A549 (cell line): ENCODE measurements at regions not wholly inside any gene's neighbourhood (a gene's known extent, or its start where the extent isn't known, plus 50 kb on each side); places are given as distances from the start of the nearest gene placed in this dataset.

Experiments
- ATAC-seq, 2 experiments: fragments of 200-7000 bp in 1 of 2; fragments of >200 bp in 1 of 2; cut with Nextera tagmentation in 1 of 2; cut with Tn5 transposase in 1 of 2; 3 replicates each; pipeline versions ENCODE4 v1.8.0 to v1.9.1; 2018 to 2020; ENCODE audit warnings: mild to moderate bottlenecking in 1 of 2, moderate library complexity in 1 of 2
- CTCF ChIA-PET: fragments of 300-600 bp; sonication (Branson Sonifier 250); formaldehyde crosslinking; extraction: SDS; loops from one replicate; lab custom pipeline; 2021; ENCODE audit warnings: antibody characterized with exemption, inconsistent platforms; lab: Yijun Ruan, JAX
- POLR2A ChIA-PET: fragments of 350-600 bp; formaldehyde crosslinking; extraction: SDS; loops from one replicate; lab custom pipeline; 2021; ENCODE audit warnings: antibody characterized with exemption, inconsistent platforms; lab: Yijun Ruan, JAX
- DNase-seq, 2 experiments: peaks; one replicate each; pipeline versions ENCODE4 v3.0.0 to v3.0.0-alpha.2; 2011 to 2016; ENCODE audit warnings: low read depth in 1 of 2, low spot score in 1 of 2
- FAIRE-seq: peaks from 2 replicates; lab custom pipeline; 2011; peaks lifted over from hg19 to GRCh38; lab: Jason Lieb, UNC
- H3K27ac ChIP-seq, 2 experiments: fragments of >200 bp; sonication (Bioruptor Twin); formaldehyde crosslinking; 3 replicates each; pipeline ENCODE4 v1.5.1; 2016 to 2017
- H3K4me1 ChIP-seq: fragments of >200 bp; sonication (Bioruptor Twin); formaldehyde crosslinking; 3 replicates; pipeline ENCODE4 v1.6.1; 2016
- H3K4me2 ChIP-seq: fragments of >200 bp; sonication (Bioruptor Twin); formaldehyde crosslinking; 3 replicates; pipeline ENCODE4 v1.6.1; 2016
- H3K4me3 ChIP-seq: fragments of >200 bp; sonication (Bioruptor Twin); formaldehyde crosslinking; 3 replicates; pipeline ENCODE4 v1.5.1; 2016
- H3K9me3 ChIP-seq: fragments of >200 bp; sonication (Bioruptor Twin); formaldehyde crosslinking; 3 replicates; pipeline ENCODE4 v1.6.1; 2016
- CBX2 ChIP-seq: fragments of 200-600 bp; sonication (generic); IDR thresholded peaks from 2 replicates; pipeline ENCODE4 v1.6.1; 2016; ENCODE audit warnings: low read depth, mild to moderate bottlenecking, borderline replicate concordance
- CEBPB ChIP-seq, 2 experiments: fragments of >200 bp in 1 of 2; sonication (Bioruptor Twin) in 1 of 2; formaldehyde crosslinking in 1 of 2; IDR thresholded peaks; 2 replicates each; pipeline ENCODE4 v1.6.1; 2012 to 2016
- EHMT2 ChIP-seq: fragments of 200-600 bp; sonication (generic); IDR thresholded peaks from 2 replicates; pipeline ENCODE4 v1.6.1; 2016; ENCODE audit warnings: antibody characterized with exemption, low read depth, mild to moderate bottlenecking, moderate library complexity
- EP300 ChIP-seq, 2 experiments: fragments of >200 bp; sonication (Bioruptor Twin); formaldehyde crosslinking; IDR thresholded peaks; 2 replicates in 1 of 2; 3 replicates in 1 of 2; pipeline ENCODE4 v1.6.1; 2016 to 2017
- FOSB ChIP-seq: fragments of 250-450 bp; sonication (Bioruptor Pico); IDR thresholded peaks from 2 replicates; pipeline ENCODE4 v1.5.0; 2020; ENCODE audit warnings: mild to moderate bottlenecking, moderate library complexity
- FOXS1 ChIP-seq: fragments of 250-450 bp; sonication (Bioruptor Pico); IDR thresholded peaks from 2 replicates; pipeline ENCODE4 v1.5.0; 2020; ENCODE audit warnings: mild to moderate bottlenecking, moderate library complexity
- HEYL ChIP-seq: fragments of 250-450 bp; sonication (Bioruptor Pico); IDR thresholded peaks from 2 replicates; pipeline ENCODE4 v1.8.0; 2021; ENCODE audit warnings: mild to moderate bottlenecking, moderate library complexity
- HOXA7 ChIP-seq: fragments of 250-450 bp; sonication (Bioruptor Pico); IDR thresholded peaks from 2 replicates; pipeline ENCODE4 v1.5.0; 2020; ENCODE audit warnings: mild to moderate bottlenecking, moderate library complexity
- KDM5A ChIP-seq: fragments of 200-600 bp; sonication (generic); IDR thresholded peaks from 2 replicates; pipeline ENCODE4 v1.6.1; 2016; ENCODE audit warnings: antibody characterized with exemption, mild to moderate bottlenecking
- MAFK ChIP-seq: fragments of 450-650 bp; IDR thresholded peaks from 2 replicates; pipeline ENCODE4 v1.6.1; 2014; ENCODE audit not compliant: partially characterized antibody
- NPAS2 ChIP-seq: fragments of 250-450 bp; sonication (Bioruptor Pico); IDR thresholded peaks from 2 replicates; pipeline ENCODE4 v1.8.0; 2022; ENCODE audit warnings: mild to moderate bottlenecking, moderate library complexity, borderline replicate concordance
- POLR2A ChIP-seq: IDR thresholded peaks from 2 replicates; pipeline ENCODE4 v1.6.1; 2012; ENCODE audit warnings: mild to moderate bottlenecking, low read length
- RARB ChIP-seq: fragments of 250-450 bp; sonication (Bioruptor Pico); IDR thresholded peaks from 2 replicates; pipeline ENCODE4 v1.8.0; 2021; ENCODE audit warnings: mild to moderate bottlenecking, moderate library complexity
- RCOR1 ChIP-seq: fragments of 150-350 bp; IDR thresholded peaks from 2 replicates; pipeline ENCODE4 v1.6.1; 2014; ENCODE audit warnings: antibody characterized with exemption, low read length, low read depth
- RFX5 ChIP-seq: fragments of 450-650 bp; IDR thresholded peaks from 2 replicates; pipeline ENCODE4 v1.7.1; 2014; ENCODE audit warnings: antibody characterized with exemption, mild to moderate bottlenecking, moderate library complexity
- RNF2 ChIP-seq: fragments of 200-600 bp; sonication (generic); IDR thresholded peaks from 2 replicates; pipeline ENCODE4 v1.6.1; 2016; ENCODE audit warnings: low read depth, mild to moderate bottlenecking, antibody characterized with exemption, moderate library complexity, borderline replicate concordance
- SMC3 ChIP-seq: fragments of >200 bp; sonication (Bioruptor Twin); formaldehyde crosslinking; IDR thresholded peaks from 3 replicates; pipeline ENCODE4 v1.6.1; 2018; ENCODE audit warnings: inconsistent platforms
- TFCP2L1 ChIP-seq: fragments of 250-450 bp; sonication (Bioruptor Pico); IDR thresholded peaks from 2 replicates; pipeline ENCODE4 v1.5.0; 2021; ENCODE audit warnings: mild to moderate bottlenecking
- ZC3H11A ChIP-seq: fragments of 450-650 bp; IDR thresholded peaks from 2 replicates; pipeline ENCODE4 v1.6.1; 2014; ENCODE audit warnings: antibody characterized with exemption, mild to moderate bottlenecking
- ZSCAN20 ChIP-seq: fragments of 250-450 bp; sonication (Bioruptor Pico); IDR thresholded peaks from 2 replicates; pipeline ENCODE4 v1.8.0; 2022; ENCODE audit warnings: mild to moderate bottlenecking, moderate library complexity
- WGBS: methylation state at CpG from one replicate; pipeline ENCODE4 v1.1.6; 2017; ENCODE audit errors: missing lambda C conversion rate; 5-methylcytosine and 5-hydroxymethylcytosine counted together
- TF ChIP-seq, protein P1 (sequence below): fragments of 250-450 bp; sonication (Bioruptor Pico); IDR thresholded peaks from 2 replicates; pipeline ENCODE4 v1.5.0; 2021; ENCODE audit warnings: mild to moderate bottlenecking, moderate library complexity, borderline replicate concordance
- TF ChIP-seq, protein P2 (sequence below): fragments of >200 bp; sonication (Bioruptor Twin); formaldehyde crosslinking; IDR thresholded peaks from 3 replicates; pipeline ENCODE4 v1.5.1; 2016
- TF ChIP-seq, protein P3 (sequence below): fragments of 250-450 bp; sonication (Bioruptor Pico); IDR thresholded peaks from 2 replicates; pipeline ENCODE4 v1.5.0; 2020; ENCODE audit warnings: low read depth, mild to moderate bottlenecking, moderate library complexity
- TF ChIP-seq, protein P4 (sequence below): IDR thresholded peaks from 2 replicates; pipeline ENCODE4 v1.6.1; 2012; ENCODE audit warnings: low read depth, borderline replicate concordance

DNA sequence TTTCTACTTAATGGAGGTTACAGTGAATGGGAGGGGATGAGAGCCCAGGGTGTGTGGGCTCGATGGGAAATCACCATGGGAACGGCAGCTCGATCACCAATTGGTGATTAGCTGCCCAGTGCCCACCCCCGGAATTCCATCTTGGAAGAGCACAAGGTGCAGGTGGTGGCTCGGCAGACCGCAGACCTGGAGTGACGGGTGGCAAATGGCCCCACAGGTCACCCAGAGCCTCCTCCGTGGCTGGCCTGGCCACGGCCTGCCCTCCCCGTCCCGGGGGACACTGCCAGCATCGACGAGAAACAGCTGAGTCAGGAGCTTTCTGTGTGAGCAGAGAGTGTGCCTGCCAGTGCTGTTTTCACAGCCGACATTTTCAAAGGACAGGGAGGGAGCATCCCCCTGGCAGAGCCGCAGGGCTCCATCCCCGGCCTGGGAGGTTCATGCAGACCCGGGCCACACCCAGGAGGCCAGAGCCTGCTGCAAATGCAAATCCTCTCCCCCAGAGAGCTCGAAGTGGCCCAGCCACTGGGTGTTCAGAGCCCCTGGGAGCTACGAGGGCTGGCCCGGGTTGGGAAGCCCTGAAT lies 176.4 kb upstream of the MYT1L start:
- H3K4me2 ChIP-seq = no peak overlapping the region
- H3K27ac ChIP-seq = no peak overlapping the region
- H3K9me3 ChIP-seq = no peaks in the 10 kb centered on the region
- no peak for ATAC-seq
- DNase-seq = no peak
- ChIA-PET POLR2A (no interaction called here), CTCF (no interaction called here)
- no peak overlapping the region for H3K4me3 ChIP-seq
- 21% methylated on average over 12 of the region's 20 CpGs for WGBS
- FAIRE-seq = no peak
- H3K4me1 ChIP-seq = no peaks in the 10 kb centered on the region
- TF ChIP-seq POLR2A (no peak), MAFK (peak; percentile 67), EP300 (IDR thresholded peaks at IDR 0.05) (no peak), RCOR1 (no peak), EHMT2 (no peak), SMC3 (no peak)
- TF ChIP-seq, protein P1, sequence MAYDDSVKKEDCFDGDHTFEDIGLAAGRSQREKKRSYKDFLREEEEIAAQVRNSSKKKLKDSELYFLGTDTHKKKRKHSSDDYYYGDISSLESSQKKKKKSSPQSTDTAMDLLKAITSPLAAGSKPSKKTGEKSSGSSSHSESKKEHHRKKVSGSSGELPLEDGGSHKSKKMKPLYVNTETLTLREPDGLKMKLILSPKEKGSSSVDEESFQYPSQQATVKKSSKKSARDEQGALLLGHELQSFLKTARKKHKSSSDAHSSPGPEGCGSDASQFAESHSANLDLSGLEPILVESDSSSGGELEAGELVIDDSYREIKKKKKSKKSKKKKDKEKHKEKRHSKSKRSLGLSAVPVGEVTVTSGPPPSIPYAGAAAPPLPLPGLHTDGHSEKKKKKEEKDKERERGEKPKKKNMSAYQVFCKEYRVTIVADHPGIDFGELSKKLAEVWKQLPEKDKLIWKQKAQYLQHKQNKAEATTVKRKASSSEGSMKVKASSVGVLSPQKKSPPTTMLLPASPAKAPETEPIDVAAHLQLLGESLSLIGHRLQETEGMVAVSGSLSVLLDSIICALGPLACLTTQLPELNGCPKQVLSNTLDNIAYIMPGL (CRISPR knock-in tag) = no peak

DNA sequence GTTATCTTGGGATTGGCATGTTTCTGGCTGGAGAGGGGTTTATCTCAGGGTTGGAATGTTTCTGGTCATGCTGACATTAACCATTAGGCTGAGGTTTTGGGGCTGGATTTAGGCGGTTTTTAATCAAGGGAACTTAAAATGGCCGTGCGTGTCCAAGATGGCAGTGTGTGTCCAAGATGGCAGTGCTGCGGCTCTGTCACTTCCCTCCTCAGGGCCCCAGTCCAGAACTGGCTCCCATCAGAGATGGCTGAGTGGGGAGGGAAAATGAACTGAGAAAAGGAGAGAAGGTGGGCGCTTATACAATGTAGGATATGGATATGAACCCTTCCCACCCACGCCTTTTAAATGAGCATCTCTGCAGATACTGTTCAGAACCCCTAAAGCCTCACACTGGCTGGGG lies 175.5 kb upstream of the MYT1L start:
- Histone ChIP-seq H3K27ac (no peak overlapping the region), H3K4me1 (no peaks in the 10 kb centered on the region), H3K4me2 (no peak overlapping the region)
- ChIA-PET CTCF (no interaction called here), POLR2A (no interaction called here)
- FAIRE-seq (no peak), ATAC-seq (no peak)
- TF ChIP-seq FOSB (no peak), KDM5A (no peak), TFCP2L1 (CRISPR knock-in tag) (no peak), RARB (CRISPR knock-in tag) (no peak), RNF2 (no peak), ZSCAN20 (no peak), NPAS2 (CRISPR knock-in tag) (no peak), HOXA7 (CRISPR knock-in tag) (no peak), ZC3H11A (no peak), CBX2 (no peak), HEYL (CRISPR knock-in tag) (no peak), FOXS1 (no peak), EP300 (IDR thresholded peaks at IDR 0.05) (no peak), CEBPB (IDR thresholded peaks at IDR 0.05) (no peak), MAFK (no peak), RFX5 (no peak)
- TF ChIP-seq, protein P2, sequence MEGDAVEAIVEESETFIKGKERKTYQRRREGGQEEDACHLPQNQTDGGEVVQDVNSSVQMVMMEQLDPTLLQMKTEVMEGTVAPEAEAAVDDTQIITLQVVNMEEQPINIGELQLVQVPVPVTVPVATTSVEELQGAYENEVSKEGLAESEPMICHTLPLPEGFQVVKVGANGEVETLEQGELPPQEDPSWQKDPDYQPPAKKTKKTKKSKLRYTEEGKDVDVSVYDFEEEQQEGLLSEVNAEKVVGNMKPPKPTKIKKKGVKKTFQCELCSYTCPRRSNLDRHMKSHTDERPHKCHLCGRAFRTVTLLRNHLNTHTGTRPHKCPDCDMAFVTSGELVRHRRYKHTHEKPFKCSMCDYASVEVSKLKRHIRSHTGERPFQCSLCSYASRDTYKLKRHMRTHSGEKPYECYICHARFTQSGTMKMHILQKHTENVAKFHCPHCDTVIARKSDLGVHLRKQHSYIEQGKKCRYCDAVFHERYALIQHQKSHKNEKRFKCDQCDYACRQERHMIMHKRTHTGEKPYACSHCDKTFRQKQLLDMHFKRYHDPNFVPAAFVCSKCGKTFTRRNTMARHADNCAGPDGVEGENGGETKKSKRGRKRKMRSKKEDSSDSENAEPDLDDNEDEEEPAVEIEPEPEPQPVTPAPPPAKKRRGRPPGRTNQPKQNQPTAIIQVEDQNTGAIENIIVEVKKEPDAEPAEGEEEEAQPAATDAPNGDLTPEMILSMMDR = no peak
- TF ChIP-seq, protein P3, sequence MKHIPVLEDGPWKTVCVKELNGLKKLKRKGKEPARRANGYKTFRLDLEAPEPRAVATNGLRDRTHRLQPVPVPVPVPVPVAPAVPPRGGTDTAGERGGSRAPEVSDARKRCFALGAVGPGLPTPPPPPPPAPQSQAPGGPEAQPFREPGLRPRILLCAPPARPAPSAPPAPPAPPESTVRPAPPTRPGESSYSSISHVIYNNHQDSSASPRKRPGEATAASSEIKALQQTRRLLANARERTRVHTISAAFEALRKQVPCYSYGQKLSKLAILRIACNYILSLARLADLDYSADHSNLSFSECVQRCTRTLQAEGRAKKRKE (CRISPR knock-in tag) = no peak
- TF ChIP-seq, protein P4, sequence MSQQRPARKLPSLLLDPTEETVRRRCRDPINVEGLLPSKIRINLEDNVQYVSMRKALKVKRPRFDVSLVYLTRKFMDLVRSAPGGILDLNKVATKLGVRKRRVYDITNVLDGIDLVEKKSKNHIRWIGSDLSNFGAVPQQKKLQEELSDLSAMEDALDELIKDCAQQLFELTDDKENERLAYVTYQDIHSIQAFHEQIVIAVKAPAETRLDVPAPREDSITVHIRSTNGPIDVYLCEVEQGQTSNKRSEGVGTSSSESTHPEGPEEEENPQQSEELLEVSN = no peak
- TF ChIP-seq, all 56 proteins: peak for 0
- WGBS = 18% methylated on average over 6 of the region's 6 CpGs
- Histone ChIP-seq H3K4me3 (no peak overlapping the region), H3K9me3 (no peaks in the 10 kb centered on the region)
- DNase-seq = no peak
